ENCODE measurements at regions not wholly inside any gene's neighbourhood (a gene's known extent, or its start where the extent isn't known, plus 50 kb on each side); places are given as distances from the start of the nearest gene placed in this dataset.

GRCh38 chr1:87821335-87821697 lies 492.6 kb downstream of the LMO4 start:
- TF ChIP-seq POLR2A (IDR thresholded peaks at IDR 0.05) (no peak), CTCF (IDR thresholded peaks at IDR 0.05) (no peak)

Measured in suprapubic skin (tissue), 3 donors.